SU-DHL-6 (cell line): ENCODE measurements at regions not wholly inside any gene's neighbourhood (a gene's known extent, or its start where the extent isn't known, plus 50 kb on each side); places are given as distances from the start of the nearest gene placed in this dataset.

ENCODE experiments used
- H2AFZ ChIP-seq: fragments of 200-600 bp; sonication (generic); 2 replicates; pipeline ENCODE4 v1.6.1; 2014; ENCODE audit warnings: low read depth, mild to moderate bottlenecking, moderate library complexity, mixed read lengths, antibody characterized with exemption, low read length; ENCODE audit not compliant: severe bottlenecking
- H3F3A ChIP-seq: fragments of 200-600 bp; shearing (Covaris generic); 2 replicates; pipeline ENCODE4 v1.6.0; 2016; ENCODE audit warnings: antibody characterized with exemption, mild to moderate bottlenecking; ENCODE audit not compliant: insufficient read depth
- H3K27ac ChIP-seq: fragments of 200-600 bp; sonication (generic); 2 replicates; pipeline ENCODE4 v1.5.1; 2016; ENCODE audit warnings: low read depth, mild to moderate bottlenecking, low read length, moderate library complexity, mixed read lengths
- H3K27me3 ChIP-seq: fragments of 200-600 bp; sonication (generic), shearing (Covaris generic); 2 replicates; pipeline ENCODE4 v1.6.0; 2014; ENCODE audit warnings: mild to moderate bottlenecking, low read length
- H3K36me3 ChIP-seq: fragments of 200-600 bp; sonication (generic); 2 replicates; pipeline ENCODE4 v1.6.1; 2014; ENCODE audit warnings: mild to moderate bottlenecking, low read length, mixed read lengths
- H3K4me2 ChIP-seq: fragments of 300-600, 200-600 bp; shearing (Covaris generic), sonication (generic); 2 replicates; pipeline ENCODE4 v1.6.0; 2014; ENCODE audit warnings: low read length, low read depth, mild to moderate bottlenecking; ENCODE audit not compliant: poor library complexity, severe bottlenecking
- H3K4me3 ChIP-seq: fragments of 200-600 bp; sonication (generic); 2 replicates; pipeline ENCODE4 v1.5.1; 2014; ENCODE audit warnings: antibody characterized with exemption, low read length, mild to moderate bottlenecking, mixed read lengths; ENCODE audit not compliant: insufficient read depth, poor library complexity, severe bottlenecking
- H3K79me2 ChIP-seq: fragments of 200-600 bp; sonication (generic); 2 replicates; pipeline ENCODE4 v1.6.1; 2014; ENCODE audit warnings: mild to moderate bottlenecking, low read length, moderate library complexity; ENCODE audit not compliant: insufficient read depth
- H3K9ac ChIP-seq: fragments of 200-600 bp; sonication (generic); 2 replicates; pipeline ENCODE4 v1.7.0; 2014; ENCODE audit warnings: mild to moderate bottlenecking, low read length
- H3K9me2 ChIP-seq: fragments of 200-600 bp; sonication (generic); replicated peaks from 2 replicates; pipeline ENCODE4 v1.6.1; 2014; ENCODE audit warnings: low read length; ENCODE audit not compliant: insufficient read depth
- H3K9me3 ChIP-seq: fragments of 200-600 bp; sonication (generic); 2 replicates; pipeline ENCODE4 v1.6.1; 2014; ENCODE audit warnings: low read length, mixed read lengths; ENCODE audit not compliant: insufficient read depth
- H4K20me1 ChIP-seq: fragments of 200-600 bp; sonication (generic); 2 replicates; pipeline ENCODE4 v1.6.1; 2014; ENCODE audit warnings: low read depth, mild to moderate bottlenecking, antibody characterized with exemption, low read length, moderate library complexity, mixed read lengths
- EZH2phosphoT487 ChIP-seq: fragments of 200-600 bp; sonication (generic), shearing (Covaris generic); conservative IDR thresholded peaks from 2 replicates; pipeline ENCODE4 v1.6.1; 2018; ENCODE audit warnings: mild to moderate bottlenecking, antibody characterized with exemption, low read length, moderate library complexity, mixed read lengths
- TF ChIP-seq, protein P1 (sequence below): fragments of 200-600 bp; sonication (generic); IDR thresholded peaks from one replicate; pipeline ENCODE4 v1.5.1; 2017; ENCODE audit warnings: antibody characterized with exemption, mild to moderate bottlenecking, low read length, moderate library complexity; ENCODE audit not compliant: insufficient read depth, poor library complexity, severe bottlenecking

- Histone ChIP-seq H3K4me3 (no peak overlapping the region), H3K9me3 (no peaks in the 10 kb centered on the region), H3K27ac (no peak overlapping the region), H2AFZ (no peak overlapping the region), H4K20me1 (no peaks in the 10 kb centered on the region), H3K9ac (no peak overlapping the region), H3K36me3 (no peaks in the 10 kb centered on the region), H3K9me2 (no peaks in the 10 kb centered on the region), H3K79me2 (no peaks in the 10 kb centered on the region), H3K27me3 (no peaks in the 10 kb centered on the region), H3F3A (no peaks in the 10 kb centered on the region), H3K4me2 (no peak overlapping the region)
- TF ChIP-seq EZH2phosphoT487 = no peak
- TF ChIP-seq, protein P1, sequence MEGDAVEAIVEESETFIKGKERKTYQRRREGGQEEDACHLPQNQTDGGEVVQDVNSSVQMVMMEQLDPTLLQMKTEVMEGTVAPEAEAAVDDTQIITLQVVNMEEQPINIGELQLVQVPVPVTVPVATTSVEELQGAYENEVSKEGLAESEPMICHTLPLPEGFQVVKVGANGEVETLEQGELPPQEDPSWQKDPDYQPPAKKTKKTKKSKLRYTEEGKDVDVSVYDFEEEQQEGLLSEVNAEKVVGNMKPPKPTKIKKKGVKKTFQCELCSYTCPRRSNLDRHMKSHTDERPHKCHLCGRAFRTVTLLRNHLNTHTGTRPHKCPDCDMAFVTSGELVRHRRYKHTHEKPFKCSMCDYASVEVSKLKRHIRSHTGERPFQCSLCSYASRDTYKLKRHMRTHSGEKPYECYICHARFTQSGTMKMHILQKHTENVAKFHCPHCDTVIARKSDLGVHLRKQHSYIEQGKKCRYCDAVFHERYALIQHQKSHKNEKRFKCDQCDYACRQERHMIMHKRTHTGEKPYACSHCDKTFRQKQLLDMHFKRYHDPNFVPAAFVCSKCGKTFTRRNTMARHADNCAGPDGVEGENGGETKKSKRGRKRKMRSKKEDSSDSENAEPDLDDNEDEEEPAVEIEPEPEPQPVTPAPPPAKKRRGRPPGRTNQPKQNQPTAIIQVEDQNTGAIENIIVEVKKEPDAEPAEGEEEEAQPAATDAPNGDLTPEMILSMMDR = peak; percentile 41
Observed at GRCh38 chr4:33060674-33061542, 2340.7 kb downstream of the PCDH7 start.

GRCh38 chr4:33061727-33062126 lies 2341.6 kb downstream of the PCDH7 start:
- Histone ChIP-seq H3K9ac (no peak overlapping the region), H4K20me1 (no peaks in the 10 kb centered on the region), H3K27ac (no peak overlapping the region), H2AFZ (no peak overlapping the region), H3K27me3 (no peaks in the 10 kb centered on the region), H3K9me3 (no peaks in the 10 kb centered on the region), H3K4me2 (no peak overlapping the region), H3K36me3 (no peaks in the 10 kb centered on the region), H3F3A (no peaks in the 10 kb centered on the region), H3K4me3 (no peak overlapping the region), H3K9me2 (no peaks in the 10 kb centered on the region), H3K79me2 (no peaks in the 10 kb centered on the region)
- TF ChIP-seq EZH2phosphoT487 = no peak
- TF ChIP-seq, protein P1 = no peak

DNA sequence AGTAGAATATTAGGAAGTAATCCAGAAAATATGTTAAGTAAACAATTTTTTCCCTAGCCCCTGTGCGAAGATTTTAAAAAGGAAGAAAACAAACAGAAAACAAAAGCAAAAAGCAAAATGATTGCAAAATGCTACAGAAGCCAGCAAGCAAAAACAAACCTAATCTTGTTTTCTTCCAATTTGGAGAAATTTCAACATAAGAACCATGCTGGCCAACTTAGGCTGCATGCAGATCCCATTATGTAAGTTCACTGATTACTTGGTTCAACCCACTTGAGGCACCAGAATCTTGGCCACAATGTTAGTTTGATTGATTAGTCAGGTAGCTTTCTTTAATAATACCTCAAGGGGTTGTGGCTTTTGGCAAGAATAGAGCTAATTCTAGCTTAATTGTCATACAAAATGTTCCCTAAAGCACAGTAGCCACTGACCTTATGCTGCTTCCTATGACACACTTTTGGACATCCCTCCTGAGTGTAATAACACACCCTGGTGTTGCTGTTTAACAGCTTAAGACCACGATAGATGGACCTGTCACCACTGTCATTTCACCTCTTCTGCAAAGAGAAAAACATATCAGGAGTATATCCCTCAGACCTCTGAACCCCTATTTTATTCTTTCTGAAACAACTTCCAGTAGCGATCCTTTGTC lies 2342.1 kb downstream of the PCDH7 start:
- Histone ChIP-seq H3K4me3 (no peak overlapping the region), H3K36me3 (no peaks in the 10 kb centered on the region), H3K27me3 (no peaks in the 10 kb centered on the region), H3K9ac (no peak overlapping the region), H3F3A (no peaks in the 10 kb centered on the region), H3K27ac (no peak overlapping the region), H3K4me2 (no peak overlapping the region), H3K79me2 (no peaks in the 10 kb centered on the region), H3K9me2 (no peaks in the 10 kb centered on the region), H2AFZ (no peak overlapping the region), H3K9me3 (no peaks in the 10 kb centered on the region), H4K20me1 (no peaks in the 10 kb centered on the region)
- no peak for TF ChIP-seq EZH2phosphoT487
- TF ChIP-seq, protein P1 = no peak
